ENCODE measurements at regions not wholly inside any gene's neighbourhood (a gene's known extent, or its start where the extent isn't known, plus 50 kb on each side); places are given as distances from the start of the nearest gene placed in this dataset.

DNA sequence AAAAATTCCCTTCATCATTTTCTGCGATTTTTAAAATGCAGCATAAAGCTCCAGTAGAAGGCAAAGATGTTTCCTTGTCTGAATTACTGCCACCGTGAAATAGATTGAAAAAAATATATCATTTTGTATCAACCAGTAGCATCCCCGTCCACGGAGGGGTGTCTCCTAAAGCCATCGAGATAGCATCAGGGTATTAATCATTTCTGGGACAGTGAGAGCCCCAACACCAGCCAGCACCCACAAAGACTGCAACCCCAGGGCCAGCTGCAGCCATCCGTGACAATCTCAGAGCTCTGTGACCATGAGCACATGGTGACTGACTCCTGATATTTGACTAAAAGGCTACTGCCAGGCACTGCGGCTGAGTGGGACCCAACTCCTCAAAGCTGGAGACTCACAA is 64.1 kb upstream of the SIX3 start:
- Histone ChIP-seq H3F3A (ENCODE audit: low read length, unreplicated experiment) (no peaks in the 10 kb centered on the region), H3K79me2 (ENCODE audit: low read length) (no peaks in the 10 kb centered on the region), H3K9me3 (ENCODE audit: low read length) (peaks cover 5% of the 10 kb centered on the region; the same call in 1 of the 2 replicates), H4K20me1 (ENCODE audit: low read length) (no peaks in the 10 kb centered on the region), H3K4me2 (ENCODE audit: low read length) (no peak overlapping the region), H2AFZ (ENCODE audit: low read length) (no peak overlapping the region), H3K36me3 (ENCODE audit: low read depth, low read length) (no peaks in the 10 kb centered on the region), H3K9me2 (replicated peaks; ENCODE audit: low read length) (no peaks in the 10 kb centered on the region), H3K27me3 (ENCODE audit: low read length) (peaks cover 95% of the 10 kb centered on the region), H3K9ac (ENCODE audit: low read length) (no peak overlapping the region), H3K4me1 (ENCODE audit: insufficient read depth, low read length) (no peaks in the 10 kb centered on the region), H3K4me3 (ENCODE audit: low read length) (no peak overlapping the region), H3K27ac (ENCODE audit: low read length) (no peak overlapping the region)
- ChIA-PET POLR2A (ENCODE audit: unreplicated experiment) (no interaction called here), CTCF (interaction anchor here (0.6 kb wide), 1 partner anchor 856 kb away, joined by 8 read pairs; no protein-coding TSS in a partner anchor)
- intact Hi-C loops (cut with micrococcal nuclease): no loop called here
- ATAC-seq (no peak), DNase-seq (no peak)
- no TSS peak for BruUV-seq (replicated peaks)
- TF ChIP-seq, protein P1, sequence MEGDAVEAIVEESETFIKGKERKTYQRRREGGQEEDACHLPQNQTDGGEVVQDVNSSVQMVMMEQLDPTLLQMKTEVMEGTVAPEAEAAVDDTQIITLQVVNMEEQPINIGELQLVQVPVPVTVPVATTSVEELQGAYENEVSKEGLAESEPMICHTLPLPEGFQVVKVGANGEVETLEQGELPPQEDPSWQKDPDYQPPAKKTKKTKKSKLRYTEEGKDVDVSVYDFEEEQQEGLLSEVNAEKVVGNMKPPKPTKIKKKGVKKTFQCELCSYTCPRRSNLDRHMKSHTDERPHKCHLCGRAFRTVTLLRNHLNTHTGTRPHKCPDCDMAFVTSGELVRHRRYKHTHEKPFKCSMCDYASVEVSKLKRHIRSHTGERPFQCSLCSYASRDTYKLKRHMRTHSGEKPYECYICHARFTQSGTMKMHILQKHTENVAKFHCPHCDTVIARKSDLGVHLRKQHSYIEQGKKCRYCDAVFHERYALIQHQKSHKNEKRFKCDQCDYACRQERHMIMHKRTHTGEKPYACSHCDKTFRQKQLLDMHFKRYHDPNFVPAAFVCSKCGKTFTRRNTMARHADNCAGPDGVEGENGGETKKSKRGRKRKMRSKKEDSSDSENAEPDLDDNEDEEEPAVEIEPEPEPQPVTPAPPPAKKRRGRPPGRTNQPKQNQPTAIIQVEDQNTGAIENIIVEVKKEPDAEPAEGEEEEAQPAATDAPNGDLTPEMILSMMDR (conservative IDR thresholded peaks at IDR 0.05; ENCODE audit: low read depth, low read length): no peak
- TF ChIP-seq EZH2phosphoT487 (IDR thresholded peaks at IDR 0.05; ENCODE audit: borderline replicate concordance, low read length): no peak
- no peak for TF ChIP-seq EZH2 (IDR thresholded peaks at IDR 0.05; ENCODE audit: low read length, unreplicated experiment)

DNA sequence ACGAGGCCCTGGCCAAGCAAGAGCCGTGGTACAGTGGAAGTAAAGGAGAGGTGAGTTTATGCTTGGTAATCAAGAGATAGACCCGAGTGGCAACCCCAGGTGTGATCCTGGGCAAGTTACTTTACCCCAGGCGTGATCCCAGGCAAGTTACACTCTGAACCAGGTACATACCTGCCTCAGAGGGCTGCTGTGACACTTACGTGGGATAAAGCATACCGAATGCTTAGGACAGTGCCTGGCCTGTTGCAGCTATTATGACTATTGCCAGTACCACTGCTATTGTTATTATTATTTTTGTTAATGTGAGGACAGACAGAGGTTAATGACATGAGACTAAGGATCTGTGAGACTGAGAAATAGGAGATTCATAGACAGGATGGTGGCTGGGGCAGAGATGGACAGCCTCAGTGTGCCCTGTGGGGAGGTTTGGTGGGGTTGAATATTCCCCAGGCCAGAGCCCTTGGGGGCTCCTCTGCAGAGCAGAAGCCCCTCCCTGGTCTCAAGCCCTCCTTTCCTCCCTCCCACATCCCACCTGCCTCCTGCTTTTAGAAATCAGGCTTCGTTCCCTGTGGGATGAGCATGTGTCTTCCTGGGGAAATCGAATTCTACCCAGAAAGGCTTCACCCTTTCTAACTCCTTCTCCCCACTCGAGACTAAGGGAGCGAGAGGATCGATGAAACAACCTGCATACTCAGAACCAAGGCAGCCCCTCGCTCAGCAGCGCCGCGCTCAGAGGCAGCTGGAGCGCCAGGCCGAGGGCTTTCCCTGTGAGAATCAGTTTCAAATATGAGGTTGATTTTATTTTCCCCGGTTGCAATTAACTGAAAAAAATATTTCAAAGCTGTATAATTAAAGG is 62.0 kb upstream of the SIX3 start:
- no peaks in the 10 kb centered on the region for H3F3A ChIP-seq (ENCODE audit: low read length, unreplicated experiment)
- no peak overlapping the region for H3K9ac ChIP-seq (ENCODE audit: low read length)
- no peak overlapping the region for H3K4me3 ChIP-seq (ENCODE audit: low read length)
- no peaks in the 10 kb centered on the region for H3K79me2 ChIP-seq (ENCODE audit: low read length)
- TF ChIP-seq, protein P1 (conservative IDR thresholded peaks at IDR 0.05; ENCODE audit: low read depth, low read length): no peak
- TF ChIP-seq EZH2 (IDR thresholded peaks at IDR 0.05; ENCODE audit: low read length, unreplicated experiment) (no peak), EZH2phosphoT487 (IDR thresholded peaks at IDR 0.05; ENCODE audit: borderline replicate concordance, low read length) (no peak)
- intact Hi-C loops (cut with micrococcal nuclease): no loop called here
- H3K4me2 ChIP-seq (ENCODE audit: low read length): no peak overlapping the region
- H3K36me3 ChIP-seq (ENCODE audit: low read depth, low read length): no peaks in the 10 kb centered on the region
- ChIA-PET CTCF (no interaction called here), POLR2A (ENCODE audit: unreplicated experiment) (no interaction called here)
- no peaks in the 10 kb centered on the region for H4K20me1 ChIP-seq (ENCODE audit: low read length)
- ATAC-seq (no peak), DNase-seq (no peak)
- peaks cover 93% of the 10 kb centered on the region for H3K27me3 ChIP-seq (ENCODE audit: low read length)
- no peaks in the 10 kb centered on the region for H3K4me1 ChIP-seq (ENCODE audit: insufficient read depth, low read length)
- BruUV-seq (replicated peaks): no TSS peak
- H2AFZ ChIP-seq (ENCODE audit: low read length): no peak overlapping the region
- H3K9me2 ChIP-seq (replicated peaks; ENCODE audit: low read length): no peaks in the 10 kb centered on the region
- H3K9me3 ChIP-seq (ENCODE audit: low read length): peaks cover 5% of the 10 kb centered on the region; the same call in 1 of the 2 replicates
- H3K27ac ChIP-seq (ENCODE audit: low read length): no peak overlapping the region

DNA sequence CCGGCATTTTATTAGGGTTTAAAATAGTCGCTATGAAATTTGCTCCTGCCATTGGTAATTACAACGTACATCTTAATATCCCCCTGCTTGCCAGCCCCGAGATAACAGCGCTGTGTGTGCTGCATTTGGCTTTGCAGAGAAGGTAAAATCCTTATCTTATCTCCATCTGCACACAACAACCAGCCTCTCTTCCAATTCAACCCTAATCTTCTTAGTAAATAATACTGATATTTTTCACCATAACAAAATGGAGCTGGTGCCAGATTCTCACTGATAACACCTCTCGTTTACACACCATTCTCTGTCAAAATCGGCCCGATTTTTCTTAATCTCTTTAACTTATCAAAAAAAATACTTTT is 61.4 kb upstream of the SIX3 start:
- H3K36me3 ChIP-seq (ENCODE audit: low read depth, low read length): no peaks in the 10 kb centered on the region
- H3K27ac ChIP-seq (ENCODE audit: low read length): no peak overlapping the region
- H3F3A ChIP-seq (ENCODE audit: low read length, unreplicated experiment): no peaks in the 10 kb centered on the region
- no peak overlapping the region for H3K9ac ChIP-seq (ENCODE audit: low read length)
- peaks cover 5% of the 10 kb centered on the region; the same call in 1 of the 2 replicates for H3K9me3 ChIP-seq (ENCODE audit: low read length)
- ATAC-seq: no peak
- peaks cover 93% of the 10 kb centered on the region for H3K27me3 ChIP-seq (ENCODE audit: low read length)
- no peak for TF ChIP-seq EZH2 (IDR thresholded peaks at IDR 0.05; ENCODE audit: low read length, unreplicated experiment)
- H3K4me1 ChIP-seq (ENCODE audit: insufficient read depth, low read length): no peaks in the 10 kb centered on the region
- ChIA-PET CTCF (no interaction called here), POLR2A (ENCODE audit: unreplicated experiment) (no interaction called here)
- no peaks in the 10 kb centered on the region for H4K20me1 ChIP-seq (ENCODE audit: low read length)
- H3K4me2 ChIP-seq (ENCODE audit: low read length): no peak overlapping the region
- no peak for DNase-seq
- no peaks in the 10 kb centered on the region for H3K79me2 ChIP-seq (ENCODE audit: low read length)
- no TSS peak for BruUV-seq (replicated peaks)
- no peak overlapping the region for H3K4me3 ChIP-seq (ENCODE audit: low read length)
- intact Hi-C loops (cut with micrococcal nuclease): no loop called here
- H3K9me2 ChIP-seq (replicated peaks; ENCODE audit: low read length): no peaks in the 10 kb centered on the region
- H2AFZ ChIP-seq (ENCODE audit: low read length): no peak overlapping the region

Measured in PC-3 (cell line).